ENCODE measurements at regions not wholly inside any gene's neighbourhood (a gene's known extent, or its start where the extent isn't known, plus 50 kb on each side); places are given as distances from the start of the nearest gene placed in this dataset.

GRCh38 chr3:26347150-26347549, 275.4 kb upstream of the LRRC3B start:
- H3K27ac ChIP-seq: no peak overlapping the region
- no peak for TF ChIP-seq CTCF (IDR thresholded peaks at IDR 0.05)
- TF ChIP-seq ZFX (IDR thresholded peaks at IDR 0.05; ENCODE audit: borderline replicate concordance): no peak

GRCh38 chr3:26350853-26351252, 271.7 kb upstream of the LRRC3B start:
- TF ChIP-seq CTCF (IDR thresholded peaks at IDR 0.05) (no peak), ZFX (IDR thresholded peaks at IDR 0.05; ENCODE audit: borderline replicate concordance) (no peak)
- no peak overlapping the region for H3K27ac ChIP-seq

- TF ChIP-seq CTCF (IDR thresholded peaks at IDR 0.05) (no peak), ZFX (IDR thresholded peaks at IDR 0.05; ENCODE audit: borderline replicate concordance) (no peak)
- no peak overlapping the region for H3K27ac ChIP-seq
Observed at GRCh38 chr3:26353097-26353496, 269.5 kb upstream of the LRRC3B start.

- TF ChIP-seq CTCF (IDR thresholded peaks at IDR 0.05) (no peak), ZFX (IDR thresholded peaks at IDR 0.05; ENCODE audit: borderline replicate concordance) (no peak)
- H3K27ac ChIP-seq: no peak overlapping the region
Observed at GRCh38 chr3:26358405-26358804, 264.2 kb upstream of the LRRC3B start.

- TF ChIP-seq CTCF (IDR thresholded peaks at IDR 0.05): no peak
- TF ChIP-seq ZFX (IDR thresholded peaks at IDR 0.05; ENCODE audit: borderline replicate concordance): no peak
- no peak overlapping the region for H3K27ac ChIP-seq
Observed at GRCh38 chr3:26365706-26366105, 256.9 kb upstream of the LRRC3B start.

- H3K27ac ChIP-seq: no peak overlapping the region
- no peak for TF ChIP-seq CTCF (IDR thresholded peaks at IDR 0.05)
- no peak for TF ChIP-seq ZFX (IDR thresholded peaks at IDR 0.05; ENCODE audit: borderline replicate concordance)
Observed at GRCh38 chr3:26368312-26368711, 254.3 kb upstream of the LRRC3B start.

- TF ChIP-seq ZFX (IDR thresholded peaks at IDR 0.05; ENCODE audit: borderline replicate concordance) (no peak), CTCF (IDR thresholded peaks at IDR 0.05) (peak; percentile 54)
- no peak overlapping the region for H3K27ac ChIP-seq
Observed at GRCh38 chr3:26369133-26369532, 253.4 kb upstream of the LRRC3B start.
